Endothelial cell of umbilical vein (primary cell): ENCODE measurements at regions not wholly inside any gene's neighbourhood (a gene's known extent, or its start where the extent isn't known, plus 50 kb on each side); places are given as distances from the start of the nearest gene placed in this dataset.

Experiments used
- BruUV-seq: library from RNA; stranded (reverse); fragments of 400-500 nt; replicated peaks from 2 replicates; lab custom pipeline; 2021; lab: Mats Ljungman, UMichigan
- CTCF ChIA-PET: fragments of 300-600, 350-600 bp; sonication (Branson Sonifier 250); formaldehyde crosslinking; loops from one replicate; lab custom pipeline; 2021; ENCODE audit warnings: antibody characterized with exemption, inconsistent platforms; lab: Charles Lee
- POLR2A ChIA-PET: fragments of 300-600, 350-600 bp; sonication (Branson Sonifier 250); formaldehyde crosslinking; loops from one replicate; lab custom pipeline; 2021; ENCODE audit warnings: antibody characterized with exemption, inconsistent platforms; lab: Charles Lee
- DNase-seq: peaks from one replicate; pipeline ENCODE4 v3.0.0-alpha.2; 2011; ENCODE audit warnings: low read depth, low spot score
- FAIRE-seq: peaks from 2 replicates; lab custom pipeline; 2011; peaks lifted over from hg19 to GRCh38; lab: Jason Lieb, UNC
- H2AFZ ChIP-seq: 2 replicates; pipeline ENCODE4 v1.6.0; 2012; ENCODE audit warnings: low read depth, low read length, control low read depth, inconsistent platforms
- H3K27ac ChIP-seq: 2 replicates; pipeline ENCODE4 v1.5.1; 2011; ENCODE audit warnings: low read depth, mild to moderate bottlenecking, control low read depth, low read length, moderate library complexity; ENCODE audit not compliant: insufficient read depth
- H3K27me3 ChIP-seq, 2 experiments: 2 replicates each; pipeline versions ENCODE4 v1.6.0 to v1.6.1; 2011; ENCODE audit warnings: low read length in 2 of 2, mixed read lengths in 1 of 2; ENCODE audit not compliant: control insufficient read depth in 2 of 2, insufficient read depth in 2 of 2
- H3K36me3 ChIP-seq, 2 experiments: 2 replicates in 1 of 2; 3 replicates in 1 of 2; pipeline ENCODE4 v1.5.1; 2011; ENCODE audit warnings: low read length in 2 of 2, mild to moderate bottlenecking in 1 of 2, moderate library complexity in 1 of 2; ENCODE audit not compliant: control insufficient read depth in 2 of 2, insufficient read depth in 2 of 2; ENCODE audit errors: extremely low read depth in 1 of 2
- H3K4me1 ChIP-seq: 3 replicates; pipeline ENCODE4 v1.5.1; 2011; ENCODE audit warnings: mild to moderate bottlenecking, low read length; ENCODE audit not compliant: control insufficient read depth, insufficient read depth; ENCODE audit errors: extremely low read depth
- H3K4me2 ChIP-seq: 2 replicates; pipeline ENCODE4 v1.6.1; 2011; ENCODE audit warnings: low read length, control low read depth, mixed read lengths; ENCODE audit not compliant: insufficient read depth
- H3K4me3 ChIP-seq, 3 experiments: fragments of 200-600 bp in 1 of 3; sonication (generic), shearing (Covaris generic) in 1 of 3; replicated peaks in 1 of 3; 2 replicates each; pipeline ENCODE4 v1.5.1; 2011 to 2016; ENCODE audit warnings: control low read depth in 3 of 3, low read length in 3 of 3, mild to moderate bottlenecking in 2 of 3, inconsistent platforms in 1 of 3, low read depth in 1 of 3, moderate library complexity in 1 of 3; ENCODE audit not compliant: insufficient read depth in 1 of 3
- H3K79me2 ChIP-seq: 2 replicates; pipeline ENCODE4 v1.6.0; 2012; ENCODE audit warnings: low read length, inconsistent platforms; ENCODE audit not compliant: control insufficient read depth, insufficient read depth
- H3K9ac ChIP-seq: replicated peaks from 2 replicates; pipeline ENCODE3; 2011; ENCODE audit warnings: low read length, control low read depth; ENCODE audit not compliant: insufficient read depth; ENCODE audit errors: extremely low read depth
- H3K9me1 ChIP-seq: replicated peaks from 3 replicates; pipeline ENCODE4 v1.6.0; 2011; ENCODE audit warnings: mild to moderate bottlenecking, low read length; ENCODE audit not compliant: control insufficient read depth, insufficient read depth; ENCODE audit errors: extremely low read depth
- H3K9me3 ChIP-seq: replicated peaks from 2 replicates; pipeline ENCODE4 v1.5.1; 2012; ENCODE audit warnings: low read length, inconsistent platforms; ENCODE audit not compliant: control insufficient read depth, insufficient read depth
- H4K20me1 ChIP-seq: replicated peaks from 2 replicates; pipeline ENCODE3; 2011; ENCODE audit warnings: mild to moderate bottlenecking, low read length; ENCODE audit not compliant: control insufficient read depth, insufficient read depth; ENCODE audit errors: extremely low read depth
- CTCF ChIP-seq, 2 donors: IDR thresholded peaks; 1 replicate in 1 of 2; 2 replicates in 1 of 2; pipeline ENCODE4 v1.5.1; 2011; ENCODE audit warnings: low read length in 2 of 2, mild to moderate bottlenecking in 2 of 2, moderate library complexity in 2 of 2, control low read depth in 1 of 2, inconsistent platforms in 1 of 2, low read depth in 1 of 2; ENCODE audit not compliant: insufficient read depth in 1 of 2; ENCODE audit errors: extremely low read depth in 1 of 2
- EZH2 ChIP-seq: IDR thresholded peaks from 2 replicates; pipeline ENCODE4 v1.6.1; 2012; ENCODE audit warnings: borderline replicate concordance, low read depth, mild to moderate bottlenecking, moderate library complexity, low read length, inconsistent platforms; ENCODE audit not compliant: severe bottlenecking
- FOS ChIP-seq: IDR thresholded peaks from 2 replicates; pipeline ENCODE4 v1.6.1; 2011; ENCODE audit warnings: mild to moderate bottlenecking, low read length, moderate library complexity, borderline replicate concordance; ENCODE audit not compliant: insufficient read depth
- GATA2 ChIP-seq: IDR thresholded peaks from 2 replicates; pipeline ENCODE4 v1.7.0; 2011; ENCODE audit warnings: low read depth, mild to moderate bottlenecking, moderate library complexity, mixed read lengths, low read length; ENCODE audit not compliant: insufficient read length, insufficient read depth
- JUN ChIP-seq: IDR thresholded peaks from 2 replicates; pipeline ENCODE4 v1.6.1; 2011; ENCODE audit warnings: borderline replicate concordance, low read depth; ENCODE audit not compliant: insufficient read length, insufficient read depth
- MAX ChIP-seq: IDR thresholded peaks from 2 replicates; pipeline ENCODE4 v1.6.1; 2011; ENCODE audit not compliant: insufficient read depth, insufficient read length
- MYC ChIP-seq: IDR thresholded peaks from one replicate; pipeline ENCODE4 v1.6.1; 2011; ENCODE audit warnings: mild to moderate bottlenecking, low read depth, low read length
- POLR2A ChIP-seq: IDR thresholded peaks from 2 replicates; pipeline ENCODE4 v1.6.1; 2012; ENCODE audit warnings: low read depth, mild to moderate bottlenecking, control low read depth, low read length
- POLR2AphosphoS5 ChIP-seq: IDR thresholded peaks from 2 replicates; pipeline ENCODE4 v1.6.1; 2012; ENCODE audit warnings: low read depth, mild to moderate bottlenecking, control low read depth, low read length, moderate library complexity; ENCODE audit not compliant: insufficient read depth
- dilution Hi-C: fragments of 300-500 bp; cut with MboI; formaldehyde crosslinking; loops from one replicate; pipeline ENCODE4 v1.15.0; 2019; ENCODE audit warnings: low sequenced_read_pairs; ENCODE audit not compliant: extremely low pct_ligation_motif_present
- intact Hi-C: fragments of 100-400 bp; cut with micrococcal nuclease; formaldehyde crosslinking; loops from one replicate; pipeline ENCODE4 v1.10.0; 2022

GRCh38 chr2:236641051-236641726 lies 71.6 kb downstream of the ACKR3 start:
- peaks cover 6% of the 10 kb centered on the region for H3K4me1 ChIP-seq
- POLR2A ChIA-PET, result no interaction called here
- no TSS peak for BruUV-seq

More at GRCh38 chr2:236641051-236641726, 71.6 kb downstream of the ACKR3 start:
- dilution Hi-C loops, result no loop called here
- Histone ChIP-seq H3K36me3 (no peaks in the 10 kb centered on the region), H3K27ac (no peak overlapping the region), H3K27me3 (no peaks in the 10 kb centered on the region), H3K9me1 (no peaks in the 10 kb centered on the region), H3K79me2 (no peaks in the 10 kb centered on the region), H3K9ac (no peak overlapping the region), H2AFZ (no peak overlapping the region), H3K4me3 (no peak overlapping the region), H3K9me3 (no peaks in the 10 kb centered on the region), H4K20me1 (no peaks in the 10 kb centered on the region), H3K4me2 (no peak overlapping the region)
- FAIRE-seq (no peak), DNase-seq (no peak)
- intact Hi-C loops, result loop anchor here (5.0 kb wide), 1 partner anchor 371 kb away; no protein-coding TSS in a partner anchor
- CTCF ChIA-PET, result interaction anchor here (1.1 kb wide), 1 partner anchor 20 kb away, joined by 3 read pairs; no protein-coding TSS in a partner anchor
- TF ChIP-seq POLR2AphosphoS5 (no peak), FOS (no peak), JUN (no peak), CTCF (IDR thresholded peaks at IDR 0.05; ENCODE audit: extremely low read depth in 1 of 2, insufficient read depth in 1 of 2, low read depth in 1 of 2, low read length in 2 of 2) (no peak), EZH2 (no peak), MAX (no peak), POLR2A (no peak), MYC (no peak), GATA2 (no peak)
